GM19397 (cell line): ENCODE measurements at regions not wholly inside any gene's neighbourhood (a gene's known extent, or its start where the extent isn't known, plus 50 kb on each side); places are given as distances from the start of the nearest gene placed in this dataset.
"Not testable (repeated sequence)": the region's sequence is repeated elsewhere in the genome, so short reads cannot be mapped to it uniquely, and the experiment has no call there.

Experiments
- ATAC-seq: cut with Tn5 transposase; IDR thresholded peaks from one replicate; pipeline ENCODE4 v1.9.1; 2021; ENCODE audit warnings: mild to moderate bottlenecking, moderate library complexity; ENCODE audit not compliant: unreplicated experiment

DNA sequence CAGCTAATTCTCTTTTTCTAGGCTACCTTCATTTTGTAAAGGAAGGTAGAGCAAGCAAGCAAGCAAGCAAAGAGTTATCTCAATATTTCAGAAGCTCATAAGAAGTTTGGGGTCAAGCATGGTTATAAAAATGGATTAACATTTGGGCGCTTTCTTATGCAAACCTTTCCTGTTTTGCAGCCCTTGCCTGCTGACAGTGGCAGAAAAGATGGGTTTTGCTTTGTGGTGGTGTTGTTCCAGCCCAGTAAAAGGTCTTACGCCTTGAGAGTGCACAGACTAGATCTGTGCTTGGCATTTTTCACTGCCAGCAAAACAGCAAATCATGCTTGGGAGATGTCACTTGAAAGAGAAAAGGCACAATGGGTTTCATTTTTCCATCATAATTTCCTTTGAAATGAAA lies 1320.6 kb upstream of the CELF4 start:
- no peak for ATAC-seq

GRCh38 chr18:38884050-38884449 lies 1318.5 kb upstream of the CELF4 start:
- ATAC-seq: no peak

DNA sequence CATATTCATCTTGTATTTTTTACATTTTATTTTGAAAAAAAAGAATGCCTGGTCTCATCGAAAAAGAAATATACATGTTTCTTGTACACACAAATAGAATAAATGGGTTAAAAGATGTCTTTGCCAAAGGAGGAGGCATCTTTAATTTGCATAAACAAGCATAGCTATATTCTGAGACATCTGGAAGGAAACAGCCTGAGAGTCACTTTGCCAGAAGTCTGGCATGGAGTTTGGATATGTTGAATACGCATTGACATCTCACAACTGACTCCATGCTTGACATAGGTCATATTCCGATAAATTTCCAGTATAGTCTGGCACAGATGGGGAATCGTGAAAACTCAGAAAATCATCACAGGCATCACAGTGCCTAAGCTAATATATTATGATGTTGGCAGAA lies 1317.5 kb upstream of the CELF4 start:
- no peak for ATAC-seq

GRCh38 chr18:38879871-38880270 lies 1314.3 kb upstream of the CELF4 start:
- no peak for ATAC-seq

DNA sequence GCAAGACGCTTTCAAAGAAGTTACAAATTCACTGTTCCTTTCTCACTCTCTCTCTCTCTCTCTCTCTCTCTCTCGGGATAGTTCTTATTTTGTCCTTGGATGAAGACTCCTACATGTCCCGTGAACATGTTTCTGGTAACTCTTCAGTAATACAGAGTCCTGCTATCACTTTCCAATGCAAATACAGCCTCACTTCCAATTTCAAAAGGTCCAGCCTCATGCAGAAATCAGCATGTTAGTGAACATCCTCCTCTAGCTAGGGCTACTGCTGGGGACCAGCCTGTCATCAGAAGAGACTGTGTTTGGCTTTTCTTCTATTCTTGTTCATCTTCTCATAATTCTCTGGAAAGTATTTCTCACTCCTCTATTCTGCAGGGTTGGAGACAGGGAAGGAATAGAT lies 1306.7 kb upstream of the CELF4 start:
- ATAC-seq: no peak

DNA sequence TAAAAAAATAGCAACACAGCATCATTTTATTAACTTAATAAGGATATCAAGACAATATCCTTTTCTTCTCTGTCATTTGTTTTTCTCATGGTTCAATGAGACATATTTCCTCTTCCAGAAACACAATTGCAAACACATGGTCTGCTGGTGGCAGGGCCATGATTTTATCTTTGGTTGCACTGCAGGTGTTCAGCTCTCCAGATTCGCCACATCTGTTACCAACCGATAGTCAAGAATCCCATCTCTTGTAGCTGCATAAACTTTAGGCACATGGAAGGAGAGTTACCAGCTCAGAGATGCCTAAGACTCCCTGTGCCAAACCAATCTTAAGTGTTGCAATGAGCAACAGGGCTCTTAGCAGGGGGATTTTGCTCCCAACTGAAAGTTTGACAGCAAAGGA lies 1303.2 kb upstream of the CELF4 start:
- ATAC-seq: no peak

DNA sequence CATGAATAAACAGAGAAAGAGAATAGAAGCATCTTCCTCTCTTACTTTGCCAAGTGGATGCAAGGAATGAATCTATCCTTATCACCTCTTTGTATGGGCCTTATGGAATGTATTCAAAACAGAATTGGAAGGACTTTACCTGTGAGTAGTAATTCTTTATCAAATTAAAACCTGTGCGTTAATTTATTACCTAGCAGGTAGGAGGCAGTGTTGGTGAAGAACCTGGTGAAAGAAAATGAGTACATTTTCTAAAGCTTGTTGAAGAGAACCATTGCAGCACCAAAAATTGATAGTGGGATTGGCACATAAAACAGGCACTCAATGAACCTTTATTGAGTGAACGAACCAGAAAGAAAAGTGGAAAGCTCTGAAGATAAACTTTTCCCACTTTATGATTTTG lies 1302.1 kb upstream of the CELF4 start:
- no peak for ATAC-seq

- no peak for ATAC-seq
Measured at GRCh38 chr18:38851526-38851925, 1285.9 kb upstream of the CELF4 start.

- ATAC-seq: no peak
Measured at GRCh38 chr18:38847326-38847725, 1281.7 kb upstream of the CELF4 start.

DNA sequence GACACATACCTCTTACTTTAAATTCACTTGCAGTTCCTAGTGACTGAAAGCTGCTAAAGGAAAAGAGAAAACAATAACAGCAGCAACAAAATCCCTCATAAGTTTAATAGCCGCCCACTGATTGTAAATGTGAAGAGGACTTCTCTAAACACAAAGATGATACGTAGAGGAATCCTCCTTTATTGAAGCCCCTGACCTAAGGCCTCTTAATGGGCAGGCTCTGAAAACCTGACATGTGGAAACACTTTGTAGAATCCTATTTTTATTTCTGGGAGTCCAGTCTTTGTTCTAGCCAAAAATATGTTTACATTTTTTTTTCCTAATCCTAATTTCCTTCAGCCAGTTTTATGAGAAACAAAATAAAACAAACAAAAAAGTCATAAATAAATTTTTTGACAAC lies 1277.7 kb upstream of the CELF4 start:
- ATAC-seq: no peak

- no peak for ATAC-seq
Measured at GRCh38 chr18:38826247-38826646, 1260.6 kb upstream of the CELF4 start.

- no peak for ATAC-seq
Measured at GRCh38 chr18:38811209-38811608, 1245.6 kb upstream of the CELF4 start.

- no peak for ATAC-seq
Measured at GRCh38 chr18:38810789-38811188, 1245.2 kb upstream of the CELF4 start.

DNA sequence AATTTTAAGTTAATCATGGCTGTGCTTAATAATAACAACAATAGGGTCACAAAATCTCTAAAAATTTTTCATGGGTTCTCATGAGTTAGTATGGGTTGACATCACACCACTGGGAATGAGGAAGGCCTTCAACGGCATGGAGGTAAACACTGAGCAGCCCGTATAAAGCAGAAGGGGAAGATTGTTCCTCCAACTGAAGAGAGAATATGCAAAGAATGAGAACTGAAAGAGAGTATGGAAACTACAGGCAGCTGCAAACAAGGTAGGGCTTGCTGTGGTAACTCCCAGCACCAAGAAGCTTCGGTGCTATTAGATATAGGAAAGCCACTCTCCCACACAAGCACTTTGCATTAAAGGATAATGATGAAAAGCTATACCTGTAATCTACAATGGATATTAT lies 1242.3 kb upstream of the CELF4 start:
- no peak for ATAC-seq

DNA sequence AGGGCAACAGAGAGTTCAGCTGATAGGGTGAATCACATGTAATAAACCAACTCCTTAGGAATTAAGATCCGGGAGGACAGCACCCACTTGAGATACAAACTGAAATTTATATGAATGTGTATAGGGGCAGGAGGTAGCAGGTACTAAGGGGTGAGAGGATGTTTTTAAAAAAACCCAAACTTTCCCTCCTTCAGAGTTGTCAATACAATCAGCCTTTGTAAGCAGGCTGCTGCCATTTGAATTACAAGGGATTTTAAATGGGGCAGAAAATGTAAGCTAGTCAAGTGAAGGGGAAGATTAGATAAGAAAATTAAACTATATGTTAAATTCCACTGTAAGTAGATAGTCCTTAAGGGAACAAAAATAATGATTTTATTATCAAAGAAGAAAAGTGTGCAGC lies 1239.7 kb upstream of the CELF4 start:
- no peak for ATAC-seq

GRCh38 chr18:38801640-38802039 lies 1236.0 kb upstream of the CELF4 start:
- ATAC-seq: no peak

DNA sequence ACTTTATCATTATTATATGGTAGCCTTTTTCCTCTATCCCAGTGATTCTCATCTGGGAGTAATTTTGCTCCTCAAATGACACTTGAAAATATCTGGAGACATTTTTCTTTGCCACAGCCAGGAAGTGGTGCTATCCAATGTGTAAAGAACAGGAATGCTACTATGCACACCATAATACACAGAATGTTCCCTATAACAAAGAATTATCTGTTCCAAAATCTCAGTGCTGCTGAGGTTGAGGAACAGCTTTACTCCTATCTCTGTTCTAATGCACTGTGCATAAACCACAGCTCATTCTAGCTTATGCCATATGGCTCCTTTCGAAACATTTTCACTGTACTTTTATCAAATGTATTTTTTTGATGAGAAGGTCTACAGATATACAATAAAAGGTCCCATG lies 1231.2 kb upstream of the CELF4 start:
- ATAC-seq: no peak

DNA sequence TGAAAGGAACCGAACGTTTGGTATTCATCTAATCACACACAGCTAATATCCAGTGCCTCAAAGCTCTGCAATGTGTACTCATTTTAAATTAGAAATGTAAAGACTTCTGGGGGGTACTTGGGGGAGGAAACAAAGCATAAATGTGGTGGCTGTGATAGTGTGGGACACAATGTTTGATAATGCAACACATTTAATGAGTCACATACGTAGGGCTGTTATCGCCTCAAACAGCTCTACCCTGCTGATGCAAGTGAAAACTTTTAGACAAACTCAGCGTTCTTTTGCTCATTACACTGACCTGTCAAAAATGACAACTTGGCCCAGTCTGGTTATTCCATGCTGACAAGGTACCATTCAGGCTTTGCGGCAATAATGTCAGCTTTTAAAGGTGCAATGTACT lies 1227.1 kb upstream of the CELF4 start:
- no peak for ATAC-seq

GRCh38 chr18:38790786-38791185 lies 1225.2 kb upstream of the CELF4 start:
- no peak for ATAC-seq

- ATAC-seq: no peak
Measured at GRCh38 chr18:38790303-38790702, 1224.7 kb upstream of the CELF4 start.

- no peak for ATAC-seq
Measured at GRCh38 chr18:38789141-38789540, 1223.5 kb upstream of the CELF4 start.

GRCh38 chr18:38786906-38787305 lies 1221.3 kb upstream of the CELF4 start:
- ATAC-seq: no peak

DNA sequence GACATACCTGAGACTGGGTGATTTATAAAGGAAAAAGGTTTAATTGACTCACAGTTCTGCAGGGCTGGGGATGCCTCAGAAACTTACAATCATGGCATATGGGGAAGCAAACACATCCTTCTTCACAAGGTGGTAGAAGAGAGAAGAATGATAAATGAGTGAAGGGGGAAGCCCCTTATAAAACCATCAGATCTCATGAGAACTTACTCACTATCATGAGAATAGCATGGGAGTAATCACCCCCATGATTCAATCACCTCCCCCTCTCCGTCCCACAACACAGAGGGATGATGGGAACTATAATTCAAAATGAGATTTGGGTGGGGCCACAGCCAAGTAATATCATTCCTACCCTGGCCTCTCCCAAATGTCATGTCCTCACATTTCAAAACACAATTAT lies 1206.0 kb upstream of the CELF4 start:
- not testable (repeated sequence) for ATAC-seq

GRCh38 chr18:38768504-38768903 lies 1202.9 kb upstream of the CELF4 start:
- no peak for ATAC-seq
